ENCODE measurements at regions not wholly inside any gene's neighbourhood (a gene's known extent, or its start where the extent isn't known, plus 50 kb on each side); places are given as distances from the start of the nearest gene placed in this dataset.

DNA sequence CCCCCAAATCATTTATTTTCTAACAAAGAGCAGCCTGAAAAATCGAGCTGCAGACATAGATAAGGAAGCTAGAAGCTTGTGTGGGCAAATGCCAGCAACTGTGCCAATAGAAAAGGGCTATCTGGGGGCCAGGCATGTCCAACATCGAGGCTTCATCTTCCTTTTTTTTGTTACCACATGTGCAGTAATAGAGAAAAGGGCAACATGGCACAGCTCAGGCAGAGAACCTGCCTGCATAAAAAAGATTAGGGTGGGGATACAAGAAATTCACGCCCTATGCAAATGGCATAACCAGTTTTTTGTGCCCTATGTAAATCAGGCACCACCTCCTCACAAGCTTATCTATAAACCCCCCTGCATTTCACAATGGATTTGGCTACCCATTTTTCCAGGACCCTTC, 60.4 kb upstream of the ABCC4 start:
- Histone ChIP-seq H4K8ac (replicated peaks; ENCODE audit: insufficient read length, low read depth, low read length) (no peak overlapping the region), H2AK5ac (ENCODE audit: insufficient read length, low read length) (no peak overlapping the region), H3K4me1 (ENCODE audit: insufficient read depth, low read length) (no peaks in the 10 kb centered on the region), H3K27me3 (ENCODE audit: insufficient read depth, low read length) (no peaks in the 10 kb centered on the region), H3K4me2 (ENCODE audit: insufficient read depth, insufficient read length, low read length) (no peak overlapping the region), H2BK12ac (ENCODE audit: insufficient read length, low read depth, low read length) (no peak overlapping the region), H2AFZ (ENCODE audit: low read length) (no peak overlapping the region), H4K5ac (ENCODE audit: insufficient read length, low read depth, low read length) (no peak overlapping the region), H3K79me2 (ENCODE audit: insufficient read depth, low read length) (no peaks in the 10 kb centered on the region), H2BK20ac (ENCODE audit: low read depth, low read length, poor library complexity, severe bottlenecking) (no peak overlapping the region), H3K23ac (ENCODE audit: insufficient read length, low read depth, low read length) (no peak overlapping the region), H3K56ac (ENCODE audit: insufficient read length, low read depth, low read length) (no peak overlapping the region), H4K20me1 (ENCODE audit: control insufficient read depth, insufficient read depth, insufficient read length) (no peaks in the 10 kb centered on the region), H2BK120ac (ENCODE audit: low read depth, low read length, poor library complexity, severe bottlenecking) (no peak overlapping the region), H3K18ac (ENCODE audit: insufficient read length, low read depth, low read length) (no peak overlapping the region), H3T11ph (ENCODE audit: low read length) (no peak overlapping the region), H3K9me3 (ENCODE audit: control insufficient read depth, low read depth, low read length) (no peaks in the 10 kb centered on the region), H3K14ac (ENCODE audit: insufficient read depth, low read length) (no peak overlapping the region), H3K23me2 (ENCODE audit: insufficient read length, low read depth, low read length, poor library complexity, severe bottlenecking) (no peaks in the 10 kb centered on the region), H3K79me1 (ENCODE audit: insufficient read depth, low read depth, low read length, poor library complexity, severe bottlenecking) (no peaks in the 10 kb centered on the region), H2BK15ac (ENCODE audit: low read depth, low read length) (no peak overlapping the region), H3K9ac (ENCODE audit: extremely low read depth, insufficient read length, low read length) (no peak overlapping the region), H4K91ac (ENCODE audit: insufficient read length, low read depth, low read length) (no peak overlapping the region), H3K27ac (ENCODE audit: insufficient read length, low read depth, low read length) (no peak overlapping the region), H2BK5ac (ENCODE audit: insufficient read length, low read length) (no peak overlapping the region), H3K4ac (ENCODE audit: low read depth, low read length) (no peak overlapping the region)
- no peak for DNase-seq
- no peak overlapping the region; a peak in 1 of 5 replicates for H3K4me3 Mint-ChIP-seq
- TF ChIP-seq, protein P1, sequence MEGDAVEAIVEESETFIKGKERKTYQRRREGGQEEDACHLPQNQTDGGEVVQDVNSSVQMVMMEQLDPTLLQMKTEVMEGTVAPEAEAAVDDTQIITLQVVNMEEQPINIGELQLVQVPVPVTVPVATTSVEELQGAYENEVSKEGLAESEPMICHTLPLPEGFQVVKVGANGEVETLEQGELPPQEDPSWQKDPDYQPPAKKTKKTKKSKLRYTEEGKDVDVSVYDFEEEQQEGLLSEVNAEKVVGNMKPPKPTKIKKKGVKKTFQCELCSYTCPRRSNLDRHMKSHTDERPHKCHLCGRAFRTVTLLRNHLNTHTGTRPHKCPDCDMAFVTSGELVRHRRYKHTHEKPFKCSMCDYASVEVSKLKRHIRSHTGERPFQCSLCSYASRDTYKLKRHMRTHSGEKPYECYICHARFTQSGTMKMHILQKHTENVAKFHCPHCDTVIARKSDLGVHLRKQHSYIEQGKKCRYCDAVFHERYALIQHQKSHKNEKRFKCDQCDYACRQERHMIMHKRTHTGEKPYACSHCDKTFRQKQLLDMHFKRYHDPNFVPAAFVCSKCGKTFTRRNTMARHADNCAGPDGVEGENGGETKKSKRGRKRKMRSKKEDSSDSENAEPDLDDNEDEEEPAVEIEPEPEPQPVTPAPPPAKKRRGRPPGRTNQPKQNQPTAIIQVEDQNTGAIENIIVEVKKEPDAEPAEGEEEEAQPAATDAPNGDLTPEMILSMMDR (conservative IDR thresholded peaks at IDR 0.05): no peak
- no peaks in the 10 kb centered on the region; the same call in 1 of the 2 replicates for H3K27me3 Mint-ChIP-seq (ENCODE audit: low read depth)
- no peak overlapping the region for H3K27ac Mint-ChIP-seq
- H3K4me1 Mint-ChIP-seq: peaks cover 0 to 6% of the 10 kb centered on the region in 2 experiments; a peak in 1 of 4 replicates
- WGBS (ENCODE audit: extremely low coverage, insufficient read length, low lambda C conversion rate): no CpG with 5 or more reads among the region's 3 CpGs
- H3K9me3 Mint-ChIP-seq: peaks cover 10 to 11% of the 10 kb centered on the region in 2 experiments
- peaks cover 0 to 4% (median 0%) of the 10 kb centered on the region in 3 experiments; a peak in 1 of 7 replicates for H3K36me3 Mint-ChIP-seq (ENCODE audit: insufficient read depth in 1 of 3, low read depth in 3 of 3)

All from H9 (cell line).